PC-9 (cell line): ENCODE measurements at regions not wholly inside any gene's neighbourhood (a gene's known extent, or its start where the extent isn't known, plus 50 kb on each side); places are given as distances from the start of the nearest gene placed in this dataset.

ENCODE experiments used
- BruUV-seq: library from RNA; stranded (reverse); fragments of 400-500 nt; replicated peaks from 2 replicates; lab custom pipeline; 2021; lab: Mats Ljungman, UMichigan
- CTCF ChIA-PET: fragments of 300-600 bp; sonication (Branson Sonifier 250); formaldehyde crosslinking; loops from one replicate; lab custom pipeline; 2022; ENCODE audit warnings: antibody characterized with exemption; lab: Charles Lee
- POLR2A ChIA-PET: fragments of 300-600 bp; sonication (Branson Sonifier 250); formaldehyde crosslinking; loops from one replicate; lab custom pipeline; 2022; ENCODE audit warnings: antibody characterized with exemption; ENCODE audit not compliant: unreplicated experiment; lab: Charles Lee
- DNase-seq, 2 experiments: peaks; one replicate each; pipeline versions ENCODE4 v3.0.0 to v3.0.0-alpha.2; 2015 to 2022; ENCODE audit warnings: mixed read lengths in 1 of 2
- H2AFZ ChIP-seq: fragments of 200-600 bp; sonication (generic); 2 replicates; pipeline ENCODE4 v1.8.1; 2017; ENCODE audit warnings: antibody characterized with exemption
- H3F3A ChIP-seq: fragments of 200-600 bp; sonication (generic); 2 replicates; pipeline ENCODE4 v1.8.1; 2017; ENCODE audit warnings: antibody characterized with exemption, mild to moderate bottlenecking, low read depth; ENCODE audit not compliant: insufficient read depth
- H3K27ac ChIP-seq: fragments of 200-600 bp; sonication (generic); 2 replicates; pipeline ENCODE4 v1.6.1; 2016; ENCODE audit warnings: mixed run types
- H3K27me3 ChIP-seq: fragments of 200-600 bp; sonication (generic); 2 replicates; pipeline ENCODE4 v1.6.1; 2016; ENCODE audit warnings: low read depth, mixed run types; ENCODE audit not compliant: insufficient read depth
- H3K36me3 ChIP-seq: fragments of 200-600 bp; sonication (generic); 2 replicates; pipeline ENCODE4 v1.6.1; 2016; ENCODE audit warnings: low read depth, mixed run types
- H3K4me1 ChIP-seq: fragments of 200-600 bp; sonication (generic); replicated peaks from 2 replicates; pipeline ENCODE4 v1.6.1; 2016; ENCODE audit warnings: mixed run types; ENCODE audit not compliant: insufficient read depth
- H3K4me2 ChIP-seq: fragments of 200-600 bp; sonication (generic); 2 replicates; pipeline ENCODE4 v1.6.1; 2017; ENCODE audit warnings: mixed run types
- H3K4me3 ChIP-seq: fragments of 200-600 bp; sonication (generic); 2 replicates; pipeline ENCODE4 v1.6.1; 2016; ENCODE audit warnings: mixed run types
- H3K79me2 ChIP-seq: fragments of 200-600 bp; sonication (generic); 2 replicates; pipeline ENCODE4 v1.6.1; 2017; ENCODE audit warnings: low read depth, mixed run types
- H3K9me2 ChIP-seq: fragments of 200-600 bp; sonication (generic); 2 replicates; pipeline ENCODE4 v1.8.1; 2017; ENCODE audit warnings: mild to moderate bottlenecking; ENCODE audit not compliant: insufficient read depth
- H3K9me3 ChIP-seq: fragments of 200-600 bp; sonication (generic); 2 replicates; pipeline ENCODE4 v1.8.1; 2016; ENCODE audit warnings: low read depth; ENCODE audit not compliant: insufficient read depth
- H4K20me1 ChIP-seq: fragments of 200-600 bp; sonication (generic); 2 replicates; pipeline ENCODE4 v1.8.1; 2017; ENCODE audit not compliant: insufficient read depth
- EZH2 ChIP-seq: fragments of 200-600 bp; sonication (generic); IDR thresholded peaks from 2 replicates; pipeline ENCODE4 v1.8.0; 2017; ENCODE audit warnings: antibody characterized with exemption, low read depth
- intact Hi-C: fragments of 100-400 bp; cut with micrococcal nuclease; formaldehyde crosslinking; loops from one replicate; pipeline ENCODE4 v1.10.0; 2022; ENCODE audit not compliant: unreplicated experiment
- TF ChIP-seq, protein P1 (sequence below): fragments of 200-600 bp; sonication (generic); conservative IDR thresholded peaks from 2 replicates; pipeline ENCODE4 v1.6.1; 2017; ENCODE audit warnings: mixed run types, antibody characterized with exemption, mild to moderate bottlenecking, moderate library complexity

GRCh38 chr1:235017719-235018118 is 110.9 kb downstream of the TOMM20 start:
- Histone ChIP-seq H3F3A (peaks cover 35% of the 10 kb centered on the region), H3K27ac (peak overlapping the region; percentile 74), H3K4me1 (peaks cover 52% of the 10 kb centered on the region), H4K20me1 (no peaks in the 10 kb centered on the region), H3K27me3 (no peaks in the 10 kb centered on the region), H3K79me2 (no peaks in the 10 kb centered on the region), H3K9me3 (peaks cover 3% of the 10 kb centered on the region), H3K9me2 (no peaks in the 10 kb centered on the region), H2AFZ (0 out of 2 replicates have a peak overlapping the region, but pooled peaks have one; percentile 46), H3K36me3 (no peaks in the 10 kb centered on the region), H3K4me3 (no peak overlapping the region), H3K4me2 (peak overlapping the region; percentile 28; the same call in 1 of the 2 replicates)
- TF ChIP-seq, protein P1, sequence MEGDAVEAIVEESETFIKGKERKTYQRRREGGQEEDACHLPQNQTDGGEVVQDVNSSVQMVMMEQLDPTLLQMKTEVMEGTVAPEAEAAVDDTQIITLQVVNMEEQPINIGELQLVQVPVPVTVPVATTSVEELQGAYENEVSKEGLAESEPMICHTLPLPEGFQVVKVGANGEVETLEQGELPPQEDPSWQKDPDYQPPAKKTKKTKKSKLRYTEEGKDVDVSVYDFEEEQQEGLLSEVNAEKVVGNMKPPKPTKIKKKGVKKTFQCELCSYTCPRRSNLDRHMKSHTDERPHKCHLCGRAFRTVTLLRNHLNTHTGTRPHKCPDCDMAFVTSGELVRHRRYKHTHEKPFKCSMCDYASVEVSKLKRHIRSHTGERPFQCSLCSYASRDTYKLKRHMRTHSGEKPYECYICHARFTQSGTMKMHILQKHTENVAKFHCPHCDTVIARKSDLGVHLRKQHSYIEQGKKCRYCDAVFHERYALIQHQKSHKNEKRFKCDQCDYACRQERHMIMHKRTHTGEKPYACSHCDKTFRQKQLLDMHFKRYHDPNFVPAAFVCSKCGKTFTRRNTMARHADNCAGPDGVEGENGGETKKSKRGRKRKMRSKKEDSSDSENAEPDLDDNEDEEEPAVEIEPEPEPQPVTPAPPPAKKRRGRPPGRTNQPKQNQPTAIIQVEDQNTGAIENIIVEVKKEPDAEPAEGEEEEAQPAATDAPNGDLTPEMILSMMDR = no peak
- no peak for TF ChIP-seq EZH2
- CTCF ChIA-PET = no interaction called here
- no peak for DNase-seq
- BruUV-seq = no TSS peak
- POLR2A ChIA-PET = interaction anchor here (0.9 kb wide), 1 partner anchor 56 kb away, joined by 10 read pairs; no protein-coding TSS in a partner anchor
- intact Hi-C loops = loop anchor here (1.0 kb wide), 1 partner anchor 50 kb away; no protein-coding TSS in a partner anchor

GRCh38 chr1:235017191-235017590 is 111.4 kb downstream of the TOMM20 start:
- CTCF ChIA-PET = no interaction called here
- POLR2A ChIA-PET = interaction anchor here (0.7 to 0.9 kb wide), 2 partner anchors 50 to 56 kb away, joined by 4 to 10 read pairs; no protein-coding TSS in a partner anchor

GRCh38 chr1:235015291-235015985 is 113.2 kb downstream of the TOMM20 start:
- no peak for DNase-seq
- Histone ChIP-seq H3K9me2 (no peaks in the 10 kb centered on the region), H3K79me2 (no peaks in the 10 kb centered on the region), H3K36me3 (no peaks in the 10 kb centered on the region), H2AFZ (no peak overlapping the region), H3K27me3 (no peaks in the 10 kb centered on the region), H3K9me3 (peaks cover 3% of the 10 kb centered on the region), H3F3A (peaks cover 55% of the 10 kb centered on the region), H3K4me2 (no peak overlapping the region), H3K4me1 (peaks cover 61% of the 10 kb centered on the region), H3K27ac (no peak overlapping the region), H3K4me3 (no peak overlapping the region), H4K20me1 (no peaks in the 10 kb centered on the region)
- intact Hi-C loops = no loop called here
- TF ChIP-seq, protein P1 = no peak
- TF ChIP-seq EZH2 = no peak
- BruUV-seq = no TSS peak
- ChIA-PET CTCF (no interaction called here), POLR2A (no interaction called here)

More at GRCh38 chr1:235017191-235017590, 111.4 kb downstream of the TOMM20 start:
- Histone ChIP-seq H3K36me3 (no peaks in the 10 kb centered on the region), H3K4me3 (no peak overlapping the region), H3K9me2 (no peaks in the 10 kb centered on the region), H4K20me1 (no peaks in the 10 kb centered on the region), H3K9me3 (peaks cover 3% of the 10 kb centered on the region), H3K27me3 (no peaks in the 10 kb centered on the region), H3F3A (peaks cover 41% of the 10 kb centered on the region), H3K27ac (peak overlapping the region; percentile 74; the same call in 1 of the 2 replicates), H3K4me1 (peaks cover 58% of the 10 kb centered on the region), H2AFZ (no peak overlapping the region), H3K4me2 (no peak overlapping the region), H3K79me2 (no peaks in the 10 kb centered on the region)
- no peak for DNase-seq
- TF ChIP-seq EZH2 = no peak
- TF ChIP-seq, protein P1 = no peak
- no TSS peak for BruUV-seq
- intact Hi-C loops = no loop called here
